ENCODE measurements at regions not wholly inside any gene's neighbourhood (a gene's known extent, or its start where the extent isn't known, plus 50 kb on each side); places are given as distances from the start of the nearest gene placed in this dataset.

- Histone ChIP-seq H3K9me3 (ENCODE audit: low read depth, low read length) (no peaks in the 10 kb centered on the region), H3K36me3 (ENCODE audit: insufficient read depth, low read length) (no peaks in the 10 kb centered on the region), H3K9ac (ENCODE audit: insufficient read length) (no peak overlapping the region), H3K4me3 (no peak overlapping the region), H3K27ac (no peak overlapping the region)
- no peak for DNase-seq (ENCODE audit: low read depth, low spot score)
- TF ChIP-seq FOXP2 (optimal IDR thresholded peaks at IDR 0.05; ENCODE audit: control extremely low read depth, extremely low read length, insufficient read depth) (no peak), EZH2 (IDR thresholded peaks at IDR 0.05) (no peak), POLR2AphosphoS5 (IDR thresholded peaks at IDR 0.05; ENCODE audit: borderline replicate concordance, low read depth, low read length) (no peak)
Observed at GRCh38 chr7:51700593-51701215, 384.1 kb upstream of the COBL start.

- no peak overlapping the region for H3K9ac ChIP-seq (ENCODE audit: insufficient read length)
- no peaks in the 10 kb centered on the region for H3K9me3 ChIP-seq (ENCODE audit: low read depth, low read length)
- TF ChIP-seq EZH2 (IDR thresholded peaks at IDR 0.05) (no peak), FOXP2 (optimal IDR thresholded peaks at IDR 0.05; ENCODE audit: control extremely low read depth, extremely low read length, insufficient read depth) (no peak), POLR2AphosphoS5 (IDR thresholded peaks at IDR 0.05; ENCODE audit: borderline replicate concordance, low read depth, low read length) (no peak)
- H3K27ac ChIP-seq = no peak overlapping the region
- DNase-seq (ENCODE audit: low read depth, low spot score) = no peak
- H3K36me3 ChIP-seq (ENCODE audit: insufficient read depth, low read length) = no peaks in the 10 kb centered on the region
- no peak overlapping the region for H3K4me3 ChIP-seq
Observed at GRCh38 chr7:51693258-51693657, 376.6 kb upstream of the COBL start.

DNA sequence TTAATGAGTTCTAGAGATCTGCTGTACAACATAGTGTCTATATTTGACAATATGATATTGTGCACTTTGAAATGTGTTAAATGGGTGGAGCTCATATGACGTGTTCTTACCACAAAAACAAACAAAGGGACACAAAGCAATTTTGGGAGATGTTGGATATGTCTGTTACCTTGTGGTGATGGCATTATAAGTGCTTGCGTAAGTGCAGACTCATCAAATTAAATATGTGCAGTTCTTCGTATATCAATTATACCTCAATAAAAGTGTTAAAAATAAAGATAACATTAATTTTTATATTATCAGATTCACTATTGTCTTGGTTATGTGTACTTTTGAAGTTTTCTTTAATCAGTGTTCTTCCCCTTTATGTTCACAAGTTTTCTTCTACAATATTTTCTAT, 372.9 kb upstream of the COBL start:
- Histone ChIP-seq H3K36me3 (ENCODE audit: insufficient read depth, low read length) (no peaks in the 10 kb centered on the region), H3K9me3 (ENCODE audit: low read depth, low read length) (no peaks in the 10 kb centered on the region), H3K4me3 (no peak overlapping the region), H3K9ac (ENCODE audit: insufficient read length) (no peak overlapping the region), H3K27ac (no peak overlapping the region)
- no peak for TF ChIP-seq EZH2 (IDR thresholded peaks at IDR 0.05)
- no peak for TF ChIP-seq POLR2AphosphoS5 (IDR thresholded peaks at IDR 0.05; ENCODE audit: borderline replicate concordance, low read depth, low read length)
- no peak for TF ChIP-seq FOXP2 (optimal IDR thresholded peaks at IDR 0.05; ENCODE audit: control extremely low read depth, extremely low read length, insufficient read depth)
- DNase-seq (ENCODE audit: low read depth, low spot score) = no peak

DNA sequence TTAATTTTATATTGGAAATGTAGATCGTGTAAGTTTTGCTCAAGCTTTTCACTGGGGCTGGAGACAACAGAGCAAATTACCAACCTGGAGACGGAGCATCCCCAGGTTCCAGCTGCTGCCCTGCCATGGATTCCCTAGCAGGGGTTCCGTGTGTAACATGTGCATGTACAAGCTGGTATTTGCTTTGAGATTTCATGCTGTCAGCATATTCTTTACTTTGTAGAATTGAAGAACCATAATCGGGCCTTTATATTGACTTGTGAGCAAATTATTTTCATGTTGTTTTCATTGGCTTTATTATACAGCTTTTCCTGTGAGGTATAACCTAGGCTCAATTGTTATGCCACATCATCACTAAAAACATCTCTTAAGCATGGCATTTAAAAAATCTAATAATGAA, 369.2 kb upstream of the COBL start:
- Histone ChIP-seq H3K27ac (no peak overlapping the region), H3K9ac (ENCODE audit: insufficient read length) (no peak overlapping the region), H3K36me3 (ENCODE audit: insufficient read depth, low read length) (no peaks in the 10 kb centered on the region), H3K9me3 (ENCODE audit: low read depth, low read length) (no peaks in the 10 kb centered on the region), H3K4me3 (no peak overlapping the region)
- TF ChIP-seq FOXP2 (optimal IDR thresholded peaks at IDR 0.05; ENCODE audit: control extremely low read depth, extremely low read length, insufficient read depth) (no peak), EZH2 (IDR thresholded peaks at IDR 0.05) (no peak), POLR2AphosphoS5 (IDR thresholded peaks at IDR 0.05; ENCODE audit: borderline replicate concordance, low read depth, low read length) (no peak)
- no peak for DNase-seq (ENCODE audit: low read depth, low spot score)

- H3K36me3 ChIP-seq (ENCODE audit: insufficient read depth, low read length) = no peaks in the 10 kb centered on the region
- no peak overlapping the region for H3K9ac ChIP-seq (ENCODE audit: insufficient read length)
- H3K4me3 ChIP-seq = no peak overlapping the region
- DNase-seq (ENCODE audit: low read depth, low spot score) = no peak
- no peaks in the 10 kb centered on the region for H3K9me3 ChIP-seq (ENCODE audit: low read depth, low read length)
- H3K27ac ChIP-seq = no peak overlapping the region
- TF ChIP-seq EZH2 (IDR thresholded peaks at IDR 0.05) (no peak), FOXP2 (optimal IDR thresholded peaks at IDR 0.05; ENCODE audit: control extremely low read depth, extremely low read length, insufficient read depth) (no peak), POLR2AphosphoS5 (IDR thresholded peaks at IDR 0.05; ENCODE audit: borderline replicate concordance, low read depth, low read length) (no peak)
Observed at GRCh38 chr7:51680594-51681399, 364.2 kb upstream of the COBL start.

DNA sequence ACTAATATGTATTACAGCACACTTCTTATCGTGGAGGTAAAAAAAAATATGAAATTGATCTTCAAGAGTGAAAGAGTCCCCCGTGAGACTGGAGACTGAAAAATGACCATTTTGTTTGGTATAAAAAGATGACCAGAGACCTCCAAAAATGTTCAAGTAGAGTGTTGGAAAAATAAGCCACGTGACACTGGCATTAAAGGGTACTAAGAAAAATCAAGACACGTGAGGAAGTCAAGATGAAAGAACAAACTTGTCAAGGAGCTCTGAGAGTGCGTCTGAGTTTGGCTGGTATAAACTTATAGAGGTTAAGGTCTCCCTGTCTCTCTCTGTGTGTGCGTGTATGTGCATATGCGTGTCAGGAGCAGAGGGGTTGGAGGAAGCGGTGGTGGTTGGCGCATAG, 362.7 kb upstream of the COBL start:
- Histone ChIP-seq H3K36me3 (ENCODE audit: insufficient read depth, low read length) (no peaks in the 10 kb centered on the region), H3K27ac (no peak overlapping the region), H3K9me3 (ENCODE audit: low read depth, low read length) (no peaks in the 10 kb centered on the region), H3K9ac (ENCODE audit: insufficient read length) (no peak overlapping the region), H3K4me3 (no peak overlapping the region)
- TF ChIP-seq EZH2 (IDR thresholded peaks at IDR 0.05) (no peak), POLR2AphosphoS5 (IDR thresholded peaks at IDR 0.05; ENCODE audit: borderline replicate concordance, low read depth, low read length) (no peak), FOXP2 (optimal IDR thresholded peaks at IDR 0.05; ENCODE audit: control extremely low read depth, extremely low read length, insufficient read depth) (no peak)
- DNase-seq (ENCODE audit: low read depth, low spot score) = no peak

GRCh38 chr7:51666751-51667150, 350.1 kb upstream of the COBL start:
- Histone ChIP-seq H3K9ac (ENCODE audit: insufficient read length) (no peak overlapping the region), H3K36me3 (ENCODE audit: insufficient read depth, low read length) (no peaks in the 10 kb centered on the region), H3K9me3 (ENCODE audit: low read depth, low read length) (no peaks in the 10 kb centered on the region), H3K4me3 (no peak overlapping the region), H3K27ac (no peak overlapping the region)
- DNase-seq (ENCODE audit: low read depth, low spot score) = no peak
- TF ChIP-seq EZH2 (IDR thresholded peaks at IDR 0.05) = no peak
- TF ChIP-seq POLR2AphosphoS5 (IDR thresholded peaks at IDR 0.05; ENCODE audit: borderline replicate concordance, low read depth, low read length) = no peak
- TF ChIP-seq FOXP2 (optimal IDR thresholded peaks at IDR 0.05; ENCODE audit: control extremely low read depth, extremely low read length, insufficient read depth) = no peak

DNA sequence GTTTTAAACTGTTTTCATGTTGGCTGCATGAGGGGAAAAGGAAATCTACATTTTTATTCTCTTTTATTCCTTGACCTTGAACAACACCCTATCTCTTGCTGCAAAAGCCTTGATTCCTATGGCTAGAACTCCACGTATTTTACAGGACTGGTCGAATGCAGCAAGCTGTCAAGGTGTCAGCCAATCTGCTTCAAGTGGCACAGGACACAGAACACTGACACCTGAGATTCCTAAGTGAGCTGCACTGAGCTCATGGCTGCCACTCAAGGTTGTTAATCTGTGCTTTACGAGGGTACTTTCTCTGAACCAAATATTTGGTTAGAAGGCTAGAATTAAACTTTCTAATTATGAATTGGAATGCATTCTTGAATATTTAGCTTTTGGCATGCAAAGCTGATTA, 349.7 kb upstream of the COBL start:
- DNase-seq (ENCODE audit: low read depth, low spot score) = no peak
- Histone ChIP-seq H3K36me3 (ENCODE audit: insufficient read depth, low read length) (no peaks in the 10 kb centered on the region), H3K9ac (ENCODE audit: insufficient read length) (no peak overlapping the region), H3K4me3 (no peak overlapping the region), H3K9me3 (ENCODE audit: low read depth, low read length) (no peaks in the 10 kb centered on the region), H3K27ac (no peak overlapping the region)
- TF ChIP-seq EZH2 (IDR thresholded peaks at IDR 0.05) (no peak), FOXP2 (optimal IDR thresholded peaks at IDR 0.05; ENCODE audit: control extremely low read depth, extremely low read length, insufficient read depth) (no peak), POLR2AphosphoS5 (IDR thresholded peaks at IDR 0.05; ENCODE audit: borderline replicate concordance, low read depth, low read length) (no peak)
